Hepatocyte (in vitro differentiated cells): ENCODE measurements at regions not wholly inside any gene's neighbourhood (a gene's known extent, or its start where the extent isn't known, plus 50 kb on each side); places are given as distances from the start of the nearest gene placed in this dataset.

Experiments
- DNase-seq: peaks from one replicate; pipeline ENCODE4 v3.0.0-alpha.2; 2016; ENCODE audit warnings: low spot score
- H2AFZ ChIP-seq: fragments of 200-600 bp; sonication (generic); 2 replicates; pipeline ENCODE4 v1.6.0; 2016; ENCODE audit warnings: antibody characterized with exemption, mild to moderate bottlenecking
- H3K27ac ChIP-seq: fragments of 200-600 bp; sonication (generic); 2 replicates; pipeline ENCODE4 v1.5.1; 2016; ENCODE audit warnings: mild to moderate bottlenecking
- H3K27me3 ChIP-seq: fragments of 200-600 bp; sonication (generic); 2 replicates; pipeline ENCODE4 v1.6.1; 2016
- H3K36me3 ChIP-seq: fragments of 200-600 bp; sonication (generic); replicated peaks from 2 replicates; pipeline ENCODE4 v1.5.1; 2016; ENCODE audit warnings: low read depth; ENCODE audit not compliant: insufficient read depth
- H3K4me1 ChIP-seq: fragments of 200-600 bp; sonication (generic); 2 replicates; pipeline ENCODE4 v1.5.1; 2016; ENCODE audit warnings: mild to moderate bottlenecking, moderate library complexity; ENCODE audit not compliant: insufficient read depth
- H3K4me2 ChIP-seq: fragments of 200-600 bp; sonication (generic); 2 replicates; pipeline ENCODE4 v1.6.0; 2016
- H3K4me3 ChIP-seq: fragments of 200-600 bp; sonication (generic); 2 replicates; pipeline ENCODE4 v1.5.1; 2016; ENCODE audit warnings: mild to moderate bottlenecking
- H3K79me2 ChIP-seq: fragments of 200-600 bp; sonication (generic); 2 replicates; pipeline ENCODE4 v1.6.0; 2017; ENCODE audit warnings: mild to moderate bottlenecking
- H3K9me2 ChIP-seq: fragments of 200-600 bp; sonication (generic); replicated peaks from 2 replicates; pipeline ENCODE4 v1.6.0; 2017; ENCODE audit warnings: mild to moderate bottlenecking; ENCODE audit not compliant: insufficient read depth
- H3K9me3 ChIP-seq: fragments of 200-600 bp; sonication (generic); 2 replicates; pipeline ENCODE4 v1.5.1; 2016; ENCODE audit warnings: low read depth, mild to moderate bottlenecking
- H4K20me1 ChIP-seq: fragments of 200-600 bp; sonication (generic); 2 replicates; pipeline ENCODE4 v1.6.0; 2016; ENCODE audit warnings: mild to moderate bottlenecking; ENCODE audit not compliant: insufficient read depth, poor library complexity, severe bottlenecking
- EZH2 ChIP-seq: fragments of 200-600 bp; sonication (generic); IDR thresholded peaks from 2 replicates; pipeline ENCODE4 v1.6.1; 2016; ENCODE audit warnings: antibody characterized with exemption, mild to moderate bottlenecking, borderline replicate concordance
- EZH2phosphoT487 ChIP-seq: fragments of 200-600 bp; sonication (generic); IDR thresholded peaks from one replicate; pipeline ENCODE4 v1.6.1; 2018; ENCODE audit warnings: antibody characterized with exemption, mild to moderate bottlenecking, low read depth, moderate library complexity; ENCODE audit not compliant: unreplicated experiment, severe bottlenecking
- WGBS: methylation state at CpG from one replicate; pipeline ENCODE4 v1.1.6; 2016; ENCODE audit warnings: low lambda C conversion rate; ENCODE audit errors: missing lambda C conversion rate; 5-methylcytosine and 5-hydroxymethylcytosine counted together
- TF ChIP-seq, protein P1 (sequence below): fragments of 200-600 bp; sonication (generic); IDR thresholded peaks from 2 replicates; pipeline ENCODE4 v1.5.1; 2016; ENCODE audit warnings: antibody characterized with exemption, mild to moderate bottlenecking; ENCODE audit not compliant: poor library complexity

DNA sequence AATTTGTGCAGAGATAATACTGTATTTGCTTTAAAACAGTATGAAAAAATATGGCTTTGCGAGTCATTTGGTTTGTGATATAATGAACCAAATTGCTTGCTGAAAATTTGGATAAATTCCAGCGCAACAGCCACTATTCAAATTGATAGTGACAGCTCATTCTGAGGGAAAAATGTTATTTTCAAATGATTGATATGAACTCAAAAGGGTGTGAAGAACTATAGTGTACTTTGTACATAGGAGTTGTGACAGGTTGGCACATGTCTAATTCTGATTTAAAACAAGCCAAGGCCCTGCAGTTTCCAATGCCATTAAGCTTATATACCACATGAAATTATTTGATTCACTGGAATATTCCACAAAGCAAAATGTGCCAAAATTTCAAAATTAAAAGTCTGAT, 1628.9 kb upstream of the AGA start:
- Histone ChIP-seq H3K36me3 (no peaks in the 10 kb centered on the region), H3K27ac (no peak overlapping the region), H3K9me3 (no peaks in the 10 kb centered on the region), H2AFZ (no peak overlapping the region), H3K9me2 (no peaks in the 10 kb centered on the region), H3K4me2 (no peak overlapping the region), H3K27me3 (no peaks in the 10 kb centered on the region), H3K4me1 (no peaks in the 10 kb centered on the region), H4K20me1 (no peaks in the 10 kb centered on the region), H3K4me3 (no peak overlapping the region), H3K79me2 (no peaks in the 10 kb centered on the region)
- WGBS: 95% methylated on average over 2 of the region's 2 CpGs
- no peak for DNase-seq
- TF ChIP-seq EZH2 (no peak), EZH2phosphoT487 (no peak)
- TF ChIP-seq, protein P1, sequence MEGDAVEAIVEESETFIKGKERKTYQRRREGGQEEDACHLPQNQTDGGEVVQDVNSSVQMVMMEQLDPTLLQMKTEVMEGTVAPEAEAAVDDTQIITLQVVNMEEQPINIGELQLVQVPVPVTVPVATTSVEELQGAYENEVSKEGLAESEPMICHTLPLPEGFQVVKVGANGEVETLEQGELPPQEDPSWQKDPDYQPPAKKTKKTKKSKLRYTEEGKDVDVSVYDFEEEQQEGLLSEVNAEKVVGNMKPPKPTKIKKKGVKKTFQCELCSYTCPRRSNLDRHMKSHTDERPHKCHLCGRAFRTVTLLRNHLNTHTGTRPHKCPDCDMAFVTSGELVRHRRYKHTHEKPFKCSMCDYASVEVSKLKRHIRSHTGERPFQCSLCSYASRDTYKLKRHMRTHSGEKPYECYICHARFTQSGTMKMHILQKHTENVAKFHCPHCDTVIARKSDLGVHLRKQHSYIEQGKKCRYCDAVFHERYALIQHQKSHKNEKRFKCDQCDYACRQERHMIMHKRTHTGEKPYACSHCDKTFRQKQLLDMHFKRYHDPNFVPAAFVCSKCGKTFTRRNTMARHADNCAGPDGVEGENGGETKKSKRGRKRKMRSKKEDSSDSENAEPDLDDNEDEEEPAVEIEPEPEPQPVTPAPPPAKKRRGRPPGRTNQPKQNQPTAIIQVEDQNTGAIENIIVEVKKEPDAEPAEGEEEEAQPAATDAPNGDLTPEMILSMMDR: no peak

DNA sequence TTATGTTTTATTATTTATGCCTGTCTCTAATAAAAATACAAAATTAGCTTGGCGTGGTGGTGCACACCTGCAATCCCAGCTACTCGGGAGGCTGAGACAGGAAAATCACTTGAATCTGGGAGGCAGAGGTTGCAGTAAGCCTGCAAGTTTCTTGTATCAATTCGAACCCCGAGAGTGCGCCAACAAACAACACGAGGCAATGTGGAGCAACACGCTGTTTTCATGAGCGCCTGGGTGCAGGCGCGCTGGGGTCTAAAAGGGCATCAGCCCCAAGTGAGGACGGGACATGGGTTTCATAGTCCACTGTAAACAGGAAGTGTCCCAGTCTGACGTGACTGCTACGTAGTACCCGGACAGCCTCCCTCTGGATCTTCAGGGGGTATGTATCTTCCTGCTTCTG, 1634.6 kb upstream of the AGA start:
- no peak for DNase-seq
- H3K27me3 ChIP-seq: no peaks in the 10 kb centered on the region
- 95% methylated on average over 13 of the region's 14 CpGs for WGBS
- no peaks in the 10 kb centered on the region for H3K9me2 ChIP-seq
- no peaks in the 10 kb centered on the region for H3K4me1 ChIP-seq
- H2AFZ ChIP-seq: no peak overlapping the region
- H3K4me2 ChIP-seq: no peak overlapping the region
- H3K9me3 ChIP-seq: no peaks in the 10 kb centered on the region
- no peaks in the 10 kb centered on the region for H3K79me2 ChIP-seq
- no peak overlapping the region for H3K27ac ChIP-seq
- no peaks in the 10 kb centered on the region for H3K36me3 ChIP-seq
- TF ChIP-seq, protein P1: no peak
- TF ChIP-seq EZH2phosphoT487: no peak
- no peak for TF ChIP-seq EZH2
- no peaks in the 10 kb centered on the region for H4K20me1 ChIP-seq
- no peak overlapping the region for H3K4me3 ChIP-seq

DNA sequence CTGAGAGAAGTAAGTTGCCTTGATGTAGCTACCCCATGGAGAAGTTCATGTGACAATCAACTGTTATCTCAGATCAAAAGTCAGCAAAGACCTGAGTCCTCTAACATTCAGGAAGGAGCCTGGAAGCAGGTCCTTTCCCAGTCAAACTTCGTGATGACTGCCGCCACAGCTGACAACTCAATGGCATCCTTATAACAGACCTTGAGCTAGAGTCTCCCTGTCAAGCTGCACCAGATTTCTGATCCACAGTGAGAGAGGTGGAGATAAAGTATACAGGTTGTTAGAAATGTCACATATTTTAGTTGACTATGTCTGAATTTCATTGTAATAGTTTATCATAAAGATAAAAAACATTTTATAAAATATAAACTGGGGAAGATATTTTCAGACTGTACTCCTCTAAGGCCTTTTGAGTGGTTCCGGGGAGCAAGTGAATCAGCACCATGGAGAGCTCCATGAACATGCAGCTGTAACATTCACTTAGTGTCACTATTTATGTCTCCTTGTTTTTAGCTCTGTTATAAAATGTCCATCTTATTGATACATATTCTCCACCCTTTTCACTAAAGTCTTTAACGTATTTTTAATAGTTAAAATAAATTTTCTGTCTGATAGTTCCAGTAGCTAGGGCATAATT, 1653.5 kb upstream of the AGA start:
- H3K9me2 ChIP-seq: no peaks in the 10 kb centered on the region
- TF ChIP-seq EZH2phosphoT487 (no peak), EZH2 (no peak)
- TF ChIP-seq, protein P1: no peak

More for the DNA sequence above, 1653.5 kb upstream of the AGA start:
- H3K27me3 ChIP-seq: no peaks in the 10 kb centered on the region
- H3K4me2 ChIP-seq: no peak overlapping the region
- no peak overlapping the region for H3K4me3 ChIP-seq
- 22% methylated on average over 4 of the region's 4 CpGs for WGBS
- DNase-seq: peak; percentile 68
- H3K36me3 ChIP-seq: no peaks in the 10 kb centered on the region
- no peaks in the 10 kb centered on the region for H4K20me1 ChIP-seq
- no peaks in the 10 kb centered on the region for H3K79me2 ChIP-seq
- H2AFZ ChIP-seq: no peak overlapping the region
- H3K9me3 ChIP-seq: no peaks in the 10 kb centered on the region
- no peak overlapping the region for H3K27ac ChIP-seq
- no peaks in the 10 kb centered on the region for H3K4me1 ChIP-seq
